AG09319 (cell line): ENCODE measurements at regions not wholly inside any gene's neighbourhood (a gene's known extent, or its start where the extent isn't known, plus 50 kb on each side); places are given as distances from the start of the nearest gene placed in this dataset.

Experiments
- DNase-seq: peaks from one replicate; pipeline ENCODE4 v3.0.0-alpha.2; 2010; ENCODE audit warnings: low read depth; ENCODE audit errors: extremely low read depth
- TF ChIP-seq, protein P1 (sequence below): IDR thresholded peaks from 2 replicates; pipeline ENCODE4 v1.5.1; 2011; ENCODE audit warnings: low read depth, mild to moderate bottlenecking, inconsistent platforms, low read length, moderate library complexity

DNA sequence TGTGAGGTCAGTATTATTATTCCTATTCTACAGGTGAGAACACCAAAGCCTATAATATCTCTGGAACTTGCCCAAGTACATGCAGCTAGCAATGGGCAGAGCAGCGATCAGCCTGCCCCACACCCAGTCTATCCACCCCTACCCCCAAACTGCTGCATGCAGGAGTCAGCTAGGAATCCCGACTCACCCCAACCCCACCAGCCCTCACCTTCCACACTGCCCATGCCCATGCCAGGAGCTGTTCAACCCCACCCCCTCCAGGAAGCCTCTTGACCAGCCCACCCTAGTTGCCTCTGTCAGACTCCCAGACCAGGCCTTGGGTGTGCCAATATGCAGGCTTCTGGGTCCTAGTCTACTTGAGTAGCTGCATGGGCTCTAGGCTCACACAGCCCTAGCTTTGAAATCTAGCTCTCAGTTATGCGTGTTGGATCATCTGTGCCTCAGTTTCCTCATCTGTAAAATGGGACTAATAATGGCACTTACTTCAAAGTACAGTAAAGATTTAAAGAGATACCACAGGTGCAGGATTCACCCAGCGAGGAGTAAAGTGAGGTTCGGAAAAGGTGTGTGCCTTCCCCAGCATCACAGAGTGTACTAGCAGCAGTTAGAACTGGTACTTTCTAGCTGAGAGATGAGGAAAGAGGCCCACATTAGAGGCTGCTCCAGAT is 173.2 kb downstream of the VEGFA start:
- DNase-seq: no peak
- TF ChIP-seq, protein P1, sequence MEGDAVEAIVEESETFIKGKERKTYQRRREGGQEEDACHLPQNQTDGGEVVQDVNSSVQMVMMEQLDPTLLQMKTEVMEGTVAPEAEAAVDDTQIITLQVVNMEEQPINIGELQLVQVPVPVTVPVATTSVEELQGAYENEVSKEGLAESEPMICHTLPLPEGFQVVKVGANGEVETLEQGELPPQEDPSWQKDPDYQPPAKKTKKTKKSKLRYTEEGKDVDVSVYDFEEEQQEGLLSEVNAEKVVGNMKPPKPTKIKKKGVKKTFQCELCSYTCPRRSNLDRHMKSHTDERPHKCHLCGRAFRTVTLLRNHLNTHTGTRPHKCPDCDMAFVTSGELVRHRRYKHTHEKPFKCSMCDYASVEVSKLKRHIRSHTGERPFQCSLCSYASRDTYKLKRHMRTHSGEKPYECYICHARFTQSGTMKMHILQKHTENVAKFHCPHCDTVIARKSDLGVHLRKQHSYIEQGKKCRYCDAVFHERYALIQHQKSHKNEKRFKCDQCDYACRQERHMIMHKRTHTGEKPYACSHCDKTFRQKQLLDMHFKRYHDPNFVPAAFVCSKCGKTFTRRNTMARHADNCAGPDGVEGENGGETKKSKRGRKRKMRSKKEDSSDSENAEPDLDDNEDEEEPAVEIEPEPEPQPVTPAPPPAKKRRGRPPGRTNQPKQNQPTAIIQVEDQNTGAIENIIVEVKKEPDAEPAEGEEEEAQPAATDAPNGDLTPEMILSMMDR: no peak

DNA sequence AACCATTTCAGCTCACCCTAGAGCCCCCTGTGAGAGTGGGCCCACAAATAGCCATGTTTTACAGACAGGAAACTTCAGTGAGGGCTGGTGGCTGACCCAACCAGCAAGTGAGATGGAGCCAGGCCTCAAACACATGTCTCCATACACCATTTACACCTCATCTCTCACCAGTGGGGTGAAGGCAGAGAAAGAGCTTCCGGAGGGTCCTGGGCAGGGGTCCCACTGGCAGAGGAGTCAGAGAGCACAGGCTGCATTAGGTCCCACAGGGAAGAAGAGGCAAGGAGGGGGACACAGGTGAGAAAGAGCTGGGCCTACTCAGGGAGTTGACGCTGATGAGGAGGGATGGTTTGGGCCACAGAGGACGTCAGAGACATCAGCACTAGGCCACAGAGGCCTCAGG is 172.6 kb downstream of the VEGFA start:
- DNase-seq: no peak
- TF ChIP-seq, protein P1: no peak

DNA sequence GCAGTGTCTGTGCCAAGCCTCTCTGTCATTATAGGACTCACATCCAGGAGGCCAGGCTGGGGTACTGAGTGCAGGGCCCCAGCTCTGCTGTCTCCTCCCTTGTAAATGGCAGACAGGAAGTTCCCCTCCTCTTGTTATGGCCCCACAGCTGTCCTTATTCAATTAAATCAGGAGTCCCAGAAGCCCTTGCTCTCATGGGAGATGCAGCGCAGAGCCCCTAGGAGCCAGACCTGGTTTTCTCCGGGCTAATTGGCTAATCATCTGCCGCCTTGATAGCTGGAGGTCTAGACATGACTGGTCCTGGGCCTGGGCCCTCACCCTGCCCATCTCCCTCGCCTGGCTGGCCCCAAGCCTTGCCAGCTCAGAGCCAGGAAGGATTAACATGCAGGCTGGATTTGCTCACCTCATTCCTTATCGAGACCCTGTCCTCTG is 172.0 kb downstream of the VEGFA start:
- DNase-seq: no peak
- TF ChIP-seq, protein P1: no peak

DNA sequence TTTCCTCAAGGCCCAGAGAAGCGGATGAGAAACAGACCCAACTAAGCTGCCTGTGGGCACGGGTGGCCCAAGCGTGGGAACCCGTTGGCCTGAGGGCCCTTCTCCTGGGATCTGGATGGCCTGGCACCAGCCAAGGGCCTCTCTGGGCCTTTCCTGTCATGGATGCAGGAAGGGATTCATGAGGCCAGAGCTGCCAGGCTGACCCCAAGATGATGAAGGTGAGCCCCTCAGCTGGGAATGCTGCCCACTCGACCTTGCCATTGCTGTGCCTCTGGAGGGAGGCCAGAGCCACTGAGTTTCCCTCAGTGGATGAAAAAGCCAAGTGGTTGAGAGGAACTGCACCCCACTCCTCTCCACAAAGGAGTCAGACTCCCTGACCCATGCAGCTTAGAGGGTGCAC is 171.2 kb downstream of the VEGFA start:
- TF ChIP-seq, protein P1: no peak
- DNase-seq: no peak

DNA sequence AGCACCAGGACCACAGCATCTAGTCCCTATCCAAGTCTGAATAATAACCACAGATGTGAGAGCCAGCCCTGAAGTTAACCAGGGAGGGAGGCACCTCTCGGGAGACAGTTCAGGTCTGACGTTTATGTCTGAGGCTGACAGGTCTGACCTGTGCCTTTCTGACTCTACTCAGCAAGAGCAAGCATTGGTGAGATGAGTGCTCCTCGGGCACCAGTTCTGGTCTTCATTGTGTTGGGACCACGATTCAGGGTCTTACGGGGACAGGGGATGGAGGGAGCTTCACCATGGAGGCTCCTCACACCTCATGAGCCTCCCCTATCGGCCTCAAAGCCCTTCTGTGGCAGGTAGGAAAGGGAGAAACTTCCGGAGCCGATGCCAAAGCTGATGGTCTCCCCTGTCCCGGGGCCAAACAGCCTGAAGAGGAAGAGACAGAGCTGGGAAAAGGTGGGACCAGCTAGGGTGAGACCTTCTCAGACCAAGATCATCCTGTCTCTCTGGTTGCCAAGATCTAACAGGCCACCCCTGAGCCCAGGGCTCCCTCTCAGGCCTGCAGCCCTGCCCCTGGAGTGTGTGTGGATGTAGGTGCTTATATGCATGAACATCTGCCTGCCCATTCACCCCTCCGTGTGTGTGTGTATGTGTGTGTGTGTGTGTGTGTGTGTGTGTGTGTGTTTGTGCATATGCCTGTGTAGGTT is 170.5 kb downstream of the VEGFA start:
- DNase-seq: no peak
- TF ChIP-seq, protein P1: no peak

DNA sequence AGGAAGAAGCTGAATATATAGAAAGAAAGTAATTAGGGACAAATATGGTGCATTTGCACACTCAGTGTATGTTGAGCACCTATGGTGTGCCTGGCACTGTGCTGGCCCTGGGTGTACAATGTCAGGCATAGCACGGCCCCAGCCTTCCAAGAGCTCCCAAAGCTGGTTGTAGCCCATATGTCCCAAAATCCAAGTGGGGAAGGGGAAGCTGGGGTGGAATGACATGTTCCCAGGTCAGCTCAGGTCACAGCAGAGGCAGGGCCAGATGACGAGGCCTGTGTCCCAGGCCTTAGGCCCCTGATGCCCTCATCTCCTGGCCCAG is 170.0 kb downstream of the VEGFA start:
- TF ChIP-seq, protein P1: no peak

DNA sequence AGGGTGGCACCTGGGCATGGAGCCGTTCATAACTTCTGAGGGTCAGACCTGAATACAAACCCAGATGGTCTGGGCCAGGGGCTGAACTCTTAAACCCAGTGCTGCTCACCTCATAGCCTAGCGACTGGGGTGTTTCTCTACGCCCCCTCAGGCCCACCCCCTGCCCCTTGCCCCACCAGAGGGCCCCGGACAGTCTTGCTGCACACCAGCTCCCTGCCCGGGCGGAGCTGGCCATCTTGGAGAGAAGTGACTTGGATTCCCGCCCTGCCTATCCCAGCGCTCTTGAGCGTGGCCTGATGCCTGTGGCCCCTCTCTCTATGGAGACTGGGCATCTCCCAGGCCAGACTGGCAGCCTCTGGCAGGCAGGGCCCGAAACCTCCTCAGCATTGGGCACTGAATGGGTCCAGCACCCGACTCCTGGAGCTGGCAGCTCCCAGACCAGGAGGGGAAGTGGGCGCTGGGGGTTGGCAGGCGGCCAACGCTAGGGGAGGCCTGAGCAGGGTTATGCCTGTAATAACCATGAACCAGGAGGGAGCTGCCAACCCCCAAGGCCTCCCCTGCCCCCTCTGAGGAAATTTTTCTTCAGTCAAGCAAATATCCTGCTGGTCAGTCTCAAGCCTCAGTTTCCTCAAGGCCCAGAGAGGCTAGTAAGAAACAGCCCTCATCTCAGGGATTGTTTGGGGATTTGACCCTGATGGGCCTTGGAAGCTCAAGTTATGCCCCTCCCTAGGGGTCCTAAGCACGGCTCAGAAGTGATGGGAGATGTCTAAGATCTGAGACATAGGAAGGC is 169.5 kb downstream of the VEGFA start:
- no peak for DNase-seq
- TF ChIP-seq, protein P1: no peak

More for the DNA sequence above, 170.0 kb downstream of the VEGFA start:
- no peak for DNase-seq
